ENCODE measurements at regions not wholly inside any gene's neighbourhood (a gene's known extent, or its start where the extent isn't known, plus 50 kb on each side); places are given as distances from the start of the nearest gene placed in this dataset.
A peak's percentile ranks its signal among the peaks of the same experiment; 100 is the strongest.

GRCh38 chr16:73183611-73184092, 135.7 kb upstream of the ZFHX3 start:
- Histone ChIP-seq H2BK5ac (ENCODE audit: low read depth, low read length, poor library complexity) (no peak overlapping the region), H3K4me3 (ENCODE audit: low read depth, low read length) (no peak overlapping the region), H3K79me1 (ENCODE audit: low read length) (no peaks in the 10 kb centered on the region), H3K4ac (ENCODE audit: low read depth, low read length) (no peak overlapping the region), H3K36me3 (ENCODE audit: control insufficient read depth in 1 of 2, insufficient read depth in 2 of 2, low read length in 2 of 2) (no peaks in the 10 kb centered on the region), H3K27me3 (ENCODE audit: insufficient read depth, low read length) (no peaks in the 10 kb centered on the region), H3K9ac (ENCODE audit: low read length) (no peak overlapping the region), H3K4me1 (ENCODE audit: control insufficient read depth in 1 of 2, insufficient read depth in 2 of 2, low read length in 2 of 2) (peaks cover 0 to 2% of the 10 kb centered on the region in 2 experiments), H3K9me3 (ENCODE audit: insufficient read depth, low read depth, low read length) (no peaks in the 10 kb centered on the region), H2BK12ac (ENCODE audit: low read length) (no peak overlapping the region), H4K8ac (ENCODE audit: low read depth, low read length) (no peak overlapping the region), H4K12ac (ENCODE audit: low read depth, low read length) (no peak overlapping the region), H3K18ac (ENCODE audit: low read length) (no peak overlapping the region), H3K79me2 (ENCODE audit: control insufficient read depth, insufficient read depth, low read length, poor library complexity) (no peaks in the 10 kb centered on the region), H3K23ac (ENCODE audit: low read length) (no peak overlapping the region), H3K14ac (ENCODE audit: low read length) (no peak overlapping the region), H3K27ac (ENCODE audit: low read depth, low read length) (no peak overlapping the region), H4K91ac (ENCODE audit: low read depth, low read length) (no peak overlapping the region), H2AFZ (ENCODE audit: insufficient read depth, low read length, poor library complexity) (no peak overlapping the region), H3K4me2 (ENCODE audit: low read length) (no peak overlapping the region), H2AK5ac (ENCODE audit: low read length) (no peak overlapping the region), H2BK120ac (ENCODE audit: insufficient read depth, low read length, poor library complexity) (no peak overlapping the region)
- no peak for DNase-seq
- WGBS (ENCODE audit: extremely low coverage, insufficient coverage, insufficient read length) = 100% methylated on average over 4 of the region's 17 CpGs

GRCh38 chr16:73179705-73180331, 131.9 kb upstream of the ZFHX3 start:
- no peak overlapping the region for H3K4ac ChIP-seq (ENCODE audit: low read depth, low read length)

GRCh38 chr16:73177729-73178295, 129.9 kb upstream of the ZFHX3 start:
- no peak overlapping the region for H2BK120ac ChIP-seq (ENCODE audit: insufficient read depth, low read length, poor library complexity)
- no peak overlapping the region for H2AK5ac ChIP-seq (ENCODE audit: low read length)
- H4K91ac ChIP-seq (ENCODE audit: low read depth, low read length) = no peak overlapping the region
- no peak overlapping the region for H4K12ac ChIP-seq (ENCODE audit: low read depth, low read length)
- H3K36me3 ChIP-seq (ENCODE audit: control insufficient read depth in 1 of 2, insufficient read depth in 2 of 2, low read length in 2 of 2) = no peaks in the 10 kb centered on the region
- no peak overlapping the region for H3K4me3 ChIP-seq (ENCODE audit: low read depth, low read length)
- H3K27ac ChIP-seq (ENCODE audit: low read depth, low read length) = no peak overlapping the region
- H3K9ac ChIP-seq (ENCODE audit: low read length) = no peak overlapping the region
- H3K27me3 ChIP-seq (ENCODE audit: insufficient read depth, low read length) = no peaks in the 10 kb centered on the region
- H4K8ac ChIP-seq (ENCODE audit: low read depth, low read length) = no peak overlapping the region
- DNase-seq = no peak
- no peak overlapping the region for H3K18ac ChIP-seq (ENCODE audit: low read length)
- H3K79me1 ChIP-seq (ENCODE audit: low read length) = no peaks in the 10 kb centered on the region
- H3K4me2 ChIP-seq (ENCODE audit: low read length) = no peak overlapping the region
- H2AFZ ChIP-seq (ENCODE audit: insufficient read depth, low read length, poor library complexity) = no peak overlapping the region
- no peaks in the 10 kb centered on the region for H3K4me1 ChIP-seq (ENCODE audit: control insufficient read depth in 1 of 2, insufficient read depth in 2 of 2, low read length in 2 of 2)
- H3K79me2 ChIP-seq (ENCODE audit: control insufficient read depth, insufficient read depth, low read length, poor library complexity) = no peaks in the 10 kb centered on the region
- no peak overlapping the region for H2BK12ac ChIP-seq (ENCODE audit: low read length)
- H3K9me3 ChIP-seq (ENCODE audit: insufficient read depth, low read depth, low read length) = no peaks in the 10 kb centered on the region
- WGBS (ENCODE audit: extremely low coverage, insufficient coverage, insufficient read length) = no CpG with 5 or more reads among the region's 8 CpGs
- H2BK5ac ChIP-seq (ENCODE audit: low read depth, low read length, poor library complexity) = no peak overlapping the region
- no peak overlapping the region for H3K4ac ChIP-seq (ENCODE audit: low read depth, low read length)
- H3K23ac ChIP-seq (ENCODE audit: low read length) = no peak overlapping the region
- no peak overlapping the region for H3K14ac ChIP-seq (ENCODE audit: low read length)

More at GRCh38 chr16:73179705-73180331, 131.9 kb upstream of the ZFHX3 start:
- Histone ChIP-seq H2BK12ac (ENCODE audit: low read length) (no peak overlapping the region), H2BK120ac (ENCODE audit: insufficient read depth, low read length, poor library complexity) (no peak overlapping the region), H3K27ac (ENCODE audit: low read depth, low read length) (no peak overlapping the region), H4K91ac (ENCODE audit: low read depth, low read length) (no peak overlapping the region), H3K4me1 (ENCODE audit: control insufficient read depth in 1 of 2, insufficient read depth in 2 of 2, low read length in 2 of 2) (no peaks in the 10 kb centered on the region), H4K12ac (ENCODE audit: low read depth, low read length) (no peak overlapping the region), H3K14ac (ENCODE audit: low read length) (no peak overlapping the region), H3K18ac (ENCODE audit: low read length) (no peak overlapping the region), H3K23ac (ENCODE audit: low read length) (no peak overlapping the region), H3K4me3 (ENCODE audit: low read depth, low read length) (no peak overlapping the region), H4K8ac (ENCODE audit: low read depth, low read length) (no peak overlapping the region), H3K27me3 (ENCODE audit: insufficient read depth, low read length) (no peaks in the 10 kb centered on the region), H2BK5ac (ENCODE audit: low read depth, low read length, poor library complexity) (no peak overlapping the region), H3K9ac (ENCODE audit: low read length) (no peak overlapping the region), H3K36me3 (ENCODE audit: control insufficient read depth in 1 of 2, insufficient read depth in 2 of 2, low read length in 2 of 2) (no peaks in the 10 kb centered on the region), H2AK5ac (ENCODE audit: low read length) (no peak overlapping the region), H3K79me2 (ENCODE audit: control insufficient read depth, insufficient read depth, low read length, poor library complexity) (no peaks in the 10 kb centered on the region), H3K9me3 (ENCODE audit: insufficient read depth, low read depth, low read length) (no peaks in the 10 kb centered on the region), H3K79me1 (ENCODE audit: low read length) (no peaks in the 10 kb centered on the region), H3K4me2 (ENCODE audit: low read length) (no peak overlapping the region), H2AFZ (ENCODE audit: insufficient read depth, low read length, poor library complexity) (no peak overlapping the region)
- no peak for DNase-seq
- WGBS (ENCODE audit: extremely low coverage, insufficient coverage, insufficient read length) = no CpG with 5 or more reads among the region's 12 CpGs

GRCh38 chr16:73176577-73177013, 128.7 kb upstream of the ZFHX3 start:
- peak; percentile 72 to 97 for DNase-seq
- Histone ChIP-seq H3K36me3 (ENCODE audit: control insufficient read depth in 1 of 2, insufficient read depth in 2 of 2, low read length in 2 of 2) (no peaks in the 10 kb centered on the region), H2BK5ac (ENCODE audit: low read depth, low read length, poor library complexity) (no peak overlapping the region), H3K79me1 (ENCODE audit: low read length) (peaks cover 5% of the 10 kb centered on the region), H3K27me3 (ENCODE audit: insufficient read depth, low read length) (no peaks in the 10 kb centered on the region), H2BK120ac (ENCODE audit: insufficient read depth, low read length, poor library complexity) (no peak overlapping the region), H3K4me1 (ENCODE audit: control insufficient read depth in 1 of 2, insufficient read depth in 2 of 2, low read length in 2 of 2) (peaks cover 6 to 9% of the 10 kb centered on the region in 2 experiments), H3K18ac (ENCODE audit: low read length) (no peak overlapping the region), H3K4ac (ENCODE audit: low read depth, low read length) (no peak overlapping the region), H3K9me3 (ENCODE audit: insufficient read depth, low read depth, low read length) (no peaks in the 10 kb centered on the region), H3K27ac (ENCODE audit: low read depth, low read length) (no peak overlapping the region), H3K4me2 (ENCODE audit: low read length) (no peak overlapping the region), H3K9ac (ENCODE audit: low read length) (no peak overlapping the region), H3K14ac (ENCODE audit: low read length) (no peak overlapping the region), H4K12ac (ENCODE audit: low read depth, low read length) (no peak overlapping the region), H4K91ac (ENCODE audit: low read depth, low read length) (no peak overlapping the region), H3K23ac (ENCODE audit: low read length) (no peak overlapping the region), H2BK12ac (ENCODE audit: low read length) (no peak overlapping the region), H2AFZ (ENCODE audit: insufficient read depth, low read length, poor library complexity) (no peak overlapping the region), H2AK5ac (ENCODE audit: low read length) (no peak overlapping the region), H3K79me2 (ENCODE audit: control insufficient read depth, insufficient read depth, low read length, poor library complexity) (no peaks in the 10 kb centered on the region), H3K4me3 (ENCODE audit: low read depth, low read length) (no peak overlapping the region), H4K8ac (ENCODE audit: low read depth, low read length) (no peak overlapping the region)
- WGBS (ENCODE audit: extremely low coverage, insufficient coverage, insufficient read length) = no CpG with 5 or more reads among the region's 2 CpGs
